ENCODE measurements at regions not wholly inside any gene's neighbourhood (a gene's known extent, or its start where the extent isn't known, plus 50 kb on each side); places are given as distances from the start of the nearest gene placed in this dataset.

- TF ChIP-seq CTCF (IDR thresholded peaks at IDR 0.05 in 2 of 3, conservative IDR thresholded peaks at IDR 0.05 in 1 of 3; ENCODE audit: borderline replicate concordance in 1 of 3, insufficient read depth in 1 of 3, low read depth in 2 of 3, low read length in 2 of 3) = no peak
- TF ChIP-seq TCF7L2 (IDR thresholded peaks at IDR 0.05; ENCODE audit: borderline replicate concordance, extremely low read depth, insufficient read depth, insufficient read length) = no peak
- TF ChIP-seq EZH2 (IDR thresholded peaks at IDR 0.05) = no peak
- TF ChIP-seq CEBPB (IDR thresholded peaks at IDR 0.05; ENCODE audit: low read depth) = no peak
- TF ChIP-seq, protein P1, sequence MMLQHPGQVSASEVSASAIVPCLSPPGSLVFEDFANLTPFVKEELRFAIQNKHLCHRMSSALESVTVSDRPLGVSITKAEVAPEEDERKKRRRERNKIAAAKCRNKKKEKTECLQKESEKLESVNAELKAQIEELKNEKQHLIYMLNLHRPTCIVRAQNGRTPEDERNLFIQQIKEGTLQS (IDR thresholded peaks at IDR 0.05) = no peak
- TF ChIP-seq YY1 (IDR thresholded peaks at IDR 0.05; ENCODE audit: extremely low read depth, insufficient replicate concordance, low read depth, low read length) = no peak
- no peak for TF ChIP-seq POLR2A (IDR thresholded peaks at IDR 0.05; ENCODE audit: borderline replicate concordance, extremely low read depth, insufficient read depth, insufficient read length)
- TF ChIP-seq EZH2phosphoT487 (IDR thresholded peaks at IDR 0.05; ENCODE audit: borderline replicate concordance) = no peak
These were observed 594.1 kb upstream of the FTMT start for GRCh38 chr5:121257621-121258020.

Measured in HCT116 (cell line).